ENCODE measurements at regions not wholly inside any gene's neighbourhood (a gene's known extent, or its start where the extent isn't known, plus 50 kb on each side); places are given as distances from the start of the nearest gene placed in this dataset.

DNA sequence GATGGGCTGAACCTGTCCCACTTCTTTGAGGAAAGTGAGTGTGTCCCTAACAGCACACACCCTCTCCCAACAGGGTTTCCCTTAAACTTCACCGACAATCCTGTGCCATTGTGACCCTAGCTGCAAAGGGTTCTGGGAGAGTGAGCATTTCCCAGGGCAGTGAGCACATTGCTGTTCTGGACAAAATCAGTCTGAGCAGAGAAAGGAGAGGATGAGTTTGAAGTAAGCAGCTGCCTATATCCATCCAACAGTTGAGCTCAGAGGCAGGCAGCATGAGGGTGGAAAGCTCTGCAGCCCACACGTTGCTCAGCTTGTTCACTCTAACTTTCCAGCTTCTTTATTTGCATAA is 296.5 kb upstream of the MAF start:
- no peak overlapping the region for H3K4me3 ChIP-seq (ENCODE audit: low read depth, low read length)
- DNase-seq (ENCODE audit: low read depth, low spot score) = no peak
- in situ Hi-C loops (cut with HindIII; ENCODE audit: low sequenced_read_pairs) = no loop called here
- no peak for TF ChIP-seq CTCF (IDR thresholded peaks at IDR 0.05; ENCODE audit: low read depth, low read length)

- in situ Hi-C loops (cut with HindIII; ENCODE audit: low sequenced_read_pairs) = no loop called here
- no peak for TF ChIP-seq CTCF (IDR thresholded peaks at IDR 0.05; ENCODE audit: low read depth, low read length)
- H3K4me3 ChIP-seq (ENCODE audit: low read depth, low read length) = no peak overlapping the region
- no peak for DNase-seq (ENCODE audit: low read depth, low spot score)
These were observed 295.3 kb upstream of the MAF start for GRCh38 chr16:79895917-79896203.

GRCh38 chr16:79895053-79895916 is 294.7 kb upstream of the MAF start:
- no peak for DNase-seq (ENCODE audit: low read depth, low spot score)
- in situ Hi-C loops (cut with HindIII; ENCODE audit: low sequenced_read_pairs) = no loop called here
- no peak for TF ChIP-seq CTCF (IDR thresholded peaks at IDR 0.05; ENCODE audit: low read depth, low read length)

GRCh38 chr16:79893445-79893844 is 292.9 kb upstream of the MAF start:
- H3K4me3 ChIP-seq (ENCODE audit: low read depth, low read length) = no peak overlapping the region
- in situ Hi-C loops (cut with HindIII; ENCODE audit: low sequenced_read_pairs) = no loop called here
- no peak for TF ChIP-seq CTCF (IDR thresholded peaks at IDR 0.05; ENCODE audit: low read depth, low read length)
- no peak for DNase-seq (ENCODE audit: low read depth, low spot score)

More at GRCh38 chr16:79895053-79895916, 294.7 kb upstream of the MAF start:
- H3K4me3 ChIP-seq (ENCODE audit: low read depth, low read length) = no peak overlapping the region

DNA sequence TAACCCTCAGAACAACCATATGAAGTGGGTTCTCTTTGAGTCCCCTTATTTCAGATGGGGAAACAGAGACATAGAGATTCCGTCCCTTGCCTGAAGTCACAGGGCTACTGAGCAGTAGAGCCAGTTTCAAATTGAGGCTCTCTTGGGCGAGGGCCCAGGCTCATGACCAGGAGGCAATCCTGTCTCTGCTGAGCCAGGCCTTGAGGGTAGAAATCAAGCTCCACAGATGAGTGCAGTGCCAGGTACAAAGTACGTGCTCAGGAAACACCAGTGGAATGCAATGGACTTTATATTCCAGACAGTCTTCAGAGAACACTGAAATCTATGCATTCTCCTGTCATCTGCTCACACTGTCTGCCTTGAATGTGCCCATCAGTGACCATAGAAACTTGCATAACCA is 291.7 kb upstream of the MAF start:
- in situ Hi-C loops (cut with HindIII; ENCODE audit: low sequenced_read_pairs) = no loop called here
- no peak for DNase-seq (ENCODE audit: low read depth, low spot score)
- H3K4me3 ChIP-seq (ENCODE audit: low read depth, low read length) = no peak overlapping the region
- TF ChIP-seq CTCF (IDR thresholded peaks at IDR 0.05; ENCODE audit: low read depth, low read length) = no peak

GRCh38 chr16:79891458-79891857 is 290.9 kb upstream of the MAF start:
- TF ChIP-seq CTCF (IDR thresholded peaks at IDR 0.05; ENCODE audit: low read depth, low read length) = no peak
- in situ Hi-C loops (cut with HindIII; ENCODE audit: low sequenced_read_pairs) = no loop called here

More at GRCh38 chr16:79891458-79891857, 290.9 kb upstream of the MAF start:
- H3K4me3 ChIP-seq (ENCODE audit: low read depth, low read length) = no peak overlapping the region
- no peak for DNase-seq (ENCODE audit: low read depth, low spot score)
